Fibroblast of skin of left quadriceps (primary cell): ENCODE measurements at regions not wholly inside any gene's neighbourhood (a gene's known extent, or its start where the extent isn't known, plus 50 kb on each side); places are given as distances from the start of the nearest gene placed in this dataset.
"Not testable (repeated sequence)": the region's sequence is repeated elsewhere in the genome, so short reads cannot be mapped to it uniquely, and the experiment has no call there.

ENCODE experiments used
- DNase-seq, 2 experiments: peaks; one replicate each; pipeline ENCODE4 v3.0.0-alpha.2; 2013; ENCODE audit warnings: low read depth in 2 of 2

- not testable (repeated sequence) for DNase-seq
These were observed 188.0 kb downstream of the LMLN start for GRCh38 chr3:198147993-198148392.

GRCh38 chr3:198149904-198150303, 189.9 kb downstream of the LMLN start:
- not testable (repeated sequence) for DNase-seq

- DNase-seq: not testable (repeated sequence)
These were observed 191.8 kb downstream of the LMLN start for GRCh38 chr3:198151867-198152266.

- DNase-seq: not testable (repeated sequence)
These were observed 195.8 kb downstream of the LMLN start for GRCh38 chr3:198155771-198156170.

GRCh38 chr3:198157231-198157868, 197.3 kb downstream of the LMLN start:
- DNase-seq: not testable (repeated sequence)

- DNase-seq: not testable (repeated sequence)
These were observed 198.0 kb downstream of the LMLN start for GRCh38 chr3:198158007-198158406.

- peak in 1 of 2 experiments; percentile 17 for DNase-seq
These were observed 207.5 kb downstream of the LMLN start for GRCh38 chr3:198167339-198168039.

GRCh38 chr3:198170781-198171180, 210.8 kb downstream of the LMLN start:
- peak in 1 of 2 experiments; percentile 12 for DNase-seq

- DNase-seq: not testable (repeated sequence)
These were observed 213.1 kb downstream of the LMLN start for GRCh38 chr3:198173080-198173479.

GRCh38 chr3:198173929-198174574, 214.0 kb downstream of the LMLN start:
- DNase-seq: not testable (repeated sequence)
